AG09319 (cell line): ENCODE measurements at regions not wholly inside any gene's neighbourhood (a gene's known extent, or its start where the extent isn't known, plus 50 kb on each side); places are given as distances from the start of the nearest gene placed in this dataset.

Experiments used
- DNase-seq: peaks from one replicate; pipeline ENCODE4 v3.0.0-alpha.2; 2010; ENCODE audit warnings: low read depth; ENCODE audit errors: extremely low read depth
- CTCF ChIP-seq: IDR thresholded peaks from 2 replicates; pipeline ENCODE4 v1.5.1; 2011; ENCODE audit warnings: low read depth, mild to moderate bottlenecking, inconsistent platforms, low read length, moderate library complexity

DNA sequence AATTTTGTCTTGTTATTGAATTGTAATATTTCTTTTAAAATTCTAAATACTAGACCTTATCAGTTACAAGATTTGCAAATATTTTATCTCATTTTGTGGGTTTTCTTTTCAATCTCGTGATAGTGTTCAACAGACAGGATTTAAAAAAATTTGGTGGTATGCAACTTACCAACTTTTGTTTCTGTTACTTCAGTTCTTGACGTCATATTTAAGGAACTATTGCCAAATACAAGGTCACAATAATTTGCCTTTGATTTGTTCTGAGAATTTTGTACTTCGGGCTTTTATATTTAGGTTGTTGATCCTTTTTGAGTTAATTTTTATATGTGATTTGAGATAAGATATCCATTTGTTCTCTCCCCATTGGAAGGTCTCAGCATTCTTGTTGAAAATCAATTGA is 876.6 kb downstream of the DCDC2C start:
- no peak for TF ChIP-seq CTCF
- no peak for DNase-seq

GRCh38 chr2:4585057-4585635 is 881.8 kb downstream of the DCDC2C start:
- no peak for TF ChIP-seq CTCF
- no peak for DNase-seq

GRCh38 chr2:4588606-4589005 is 885.2 kb downstream of the DCDC2C start:
- DNase-seq, result no peak
- TF ChIP-seq CTCF, result no peak

DNA sequence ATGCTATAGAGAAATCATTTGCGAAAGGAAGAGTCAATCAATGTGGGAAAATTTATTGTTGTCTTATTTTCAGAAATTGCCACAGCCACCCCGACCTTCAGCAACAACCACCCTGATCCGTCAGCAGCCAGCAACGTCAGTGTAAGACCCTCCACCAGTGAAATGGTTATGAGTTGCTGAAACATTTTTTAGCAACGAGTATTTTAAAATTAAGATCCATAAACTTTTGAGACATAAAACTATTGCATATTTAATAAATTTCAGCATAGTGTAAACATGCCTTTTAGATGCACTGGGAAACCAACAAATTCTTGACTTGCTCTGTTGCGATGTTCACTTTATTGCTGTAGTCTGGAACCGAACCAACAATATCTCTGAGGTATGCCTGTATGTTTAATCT is 887.9 kb downstream of the DCDC2C start:
- DNase-seq, result no peak
- no peak for TF ChIP-seq CTCF

- DNase-seq, result no peak
- TF ChIP-seq CTCF, result no peak
Measured at GRCh38 chr2:4597400-4597799, 894.0 kb downstream of the DCDC2C start.

DNA sequence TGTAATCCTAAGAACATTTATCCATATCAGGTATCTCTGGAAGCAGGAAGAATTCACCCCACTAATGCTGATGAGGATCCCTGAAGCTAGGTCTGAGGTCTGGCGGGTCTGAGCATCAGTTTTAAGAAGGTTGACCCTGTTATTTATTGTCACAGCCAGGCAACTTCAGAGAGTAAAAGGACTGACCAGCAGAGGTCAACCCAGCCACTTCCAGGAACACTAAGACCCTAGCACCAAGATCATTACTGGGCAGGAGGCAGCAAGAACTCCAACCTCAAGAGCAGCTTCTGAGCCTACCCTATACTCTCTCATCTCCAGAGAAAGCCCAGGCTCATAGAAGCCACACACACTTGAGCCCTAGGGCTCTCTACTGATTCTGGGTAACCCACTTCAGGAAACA is 901.4 kb downstream of the DCDC2C start:
- no peak for TF ChIP-seq CTCF
- no peak for DNase-seq

DNA sequence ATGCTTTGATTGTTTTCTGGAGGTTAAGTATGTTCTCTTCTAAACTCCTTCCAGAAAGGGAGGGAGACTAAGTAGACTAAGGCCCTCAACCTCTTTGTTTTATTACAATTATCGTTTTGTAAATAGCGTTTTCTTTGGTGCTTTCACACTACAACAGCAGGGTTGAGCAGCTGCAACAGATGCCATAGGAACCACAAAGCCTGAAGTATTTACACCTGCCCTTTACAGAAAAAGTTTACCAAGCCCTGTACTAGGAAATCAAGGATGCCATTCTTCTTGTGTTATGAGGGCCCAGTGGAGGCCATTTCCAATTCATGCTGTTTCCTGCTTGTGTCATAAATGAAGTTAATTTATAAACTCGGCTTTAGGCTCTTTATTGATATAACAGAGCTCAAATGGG is 914.8 kb downstream of the DCDC2C start:
- TF ChIP-seq CTCF, result no peak
- DNase-seq, result no peak
